Stomach (tissue), 8 donors: ENCODE measurements at regions not wholly inside any gene's neighbourhood (a gene's known extent, or its start where the extent isn't known, plus 50 kb on each side); places are given as distances from the start of the nearest gene placed in this dataset.

Experiments used
- DNase-seq, 2 donors: peaks; one replicate each; pipeline versions ENCODE4 v3.0.0 to v3.0.0-alpha.2; 2013 to 2019
- H3K27ac ChIP-seq, 5 donors: fragments of 200-600 bp in 4 of 5; sonication (generic) in 4 of 5; one replicate each; pipeline ENCODE4 v1.5.1; 2013 to 2019; ENCODE audit warnings: mild to moderate bottlenecking in 1 of 5, moderate library complexity in 1 of 5
- H3K27me3 ChIP-seq, 3 donors: fragments of 200-600 bp; sonication (generic); one replicate each; pipeline ENCODE4 v1.5.1; 2017 to 2019; ENCODE audit warnings: mixed run types in 1 of 3
- H3K36me3 ChIP-seq, 4 donors: fragments of 200-600 bp; sonication (generic); 1 replicate in 3 of 4; 2 replicates in 1 of 4; pipeline ENCODE4 v1.5.1; 2016 to 2019
- H3K4me1 ChIP-seq, 4 donors: fragments of 200-600 bp; sonication (generic); one replicate each; pipeline ENCODE4 v1.5.1; 2016 to 2019
- H3K4me3 ChIP-seq, 4 donors: fragments of 200-600 bp; sonication (generic) in 3 of 4; one replicate each; pipeline ENCODE4 v1.5.1; 2016 to 2019; ENCODE audit warnings: mild to moderate bottlenecking in 1 of 4
- H3K9me3 ChIP-seq, 4 donors: fragments of 200-600 bp; sonication (generic); one replicate each; pipeline ENCODE4 v1.5.1; 2016 to 2019
- CTCF ChIP-seq, 7 experiments: fragments of 450-650 bp in 4 of 7; fragments of 200-600 bp in 3 of 7; sonication (generic) in 3 of 7; IDR thresholded peaks; one replicate each; pipeline ENCODE4 v1.5.1; 2016 to 2019; ENCODE audit warnings: antibody characterized with exemption in 7 of 7, control low read depth in 2 of 7, mild to moderate bottlenecking in 1 of 7
- EP300 ChIP-seq: sonication (generic); formaldehyde crosslinking; IDR thresholded peaks from one replicate; pipeline ENCODE4 v1.6.1; 2017; ENCODE audit warnings: antibody characterized with exemption
- POLR2A ChIP-seq, 4 donors: fragments of 450-650 bp; IDR thresholded peaks; one replicate each; pipeline ENCODE4 v1.6.1; 2016; ENCODE audit warnings: antibody characterized with exemption in 4 of 4, control low read depth in 2 of 4, mild to moderate bottlenecking in 1 of 4, moderate library complexity in 1 of 4
- POLR2AphosphoS5 ChIP-seq, 3 donors: sonication (generic); formaldehyde crosslinking; IDR thresholded peaks; one replicate each; pipeline ENCODE4 v1.6.1; 2016; ENCODE audit warnings: antibody characterized with exemption in 3 of 3
- WGBS, 5 donors: extraction: QIAGEN DNeasy Blood & Tissue Kit in 3 of 5; methylation state at CpG; one replicate each; pipeline versions ENCODE4 v1.1.5 to v1.1.7; 2013 to 2018; 5-methylcytosine and 5-hydroxymethylcytosine counted together
- intact Hi-C: fragments of 100-400 bp; cut with DNase I; formaldehyde crosslinking; loops from one replicate; pipeline ENCODE4 v1.15.1; 2023; ENCODE audit warnings: low total_unique reads
- donor health status: healthy with polysubstance abuse.
- donor health status: Bipolar disorder and iron deficiency.
- donor health status: healthy.

- Histone ChIP-seq H3K9me3 (peaks cover 0 to 23% (median 15%) of the 10 kb centered on the region in 4 donors), H3K36me3 (no peaks in the 10 kb centered on the region), H3K4me1 (no peaks in the 10 kb centered on the region), H3K4me3 (no peak overlapping the region), H3K27ac (no peak overlapping the region), H3K27me3 (no peaks in the 10 kb centered on the region)
- DNase-seq, result no peak
- 68 to 96% (median 88%) methylated on average over 1 of the region's 1 CpG for WGBS, 5 donors
- intact Hi-C loops, result no loop called here
- TF ChIP-seq CTCF (IDR thresholded peaks at IDR 0.05), result no peak
- no peak for TF ChIP-seq POLR2AphosphoS5 (IDR thresholded peaks at IDR 0.05)
- no peak for TF ChIP-seq POLR2A (IDR thresholded peaks at IDR 0.05)
- TF ChIP-seq EP300, result no peak
Observed at GRCh38 chr6:40179496-40179895, 245.2 kb upstream of the MOCS1 start.

- no peak for TF ChIP-seq POLR2A (IDR thresholded peaks at IDR 0.05)
- no peak for TF ChIP-seq POLR2AphosphoS5 (IDR thresholded peaks at IDR 0.05)
- no peak for TF ChIP-seq EP300
- no peak for TF ChIP-seq CTCF (IDR thresholded peaks at IDR 0.05)
- Histone ChIP-seq H3K4me1 (no peaks in the 10 kb centered on the region), H3K36me3 (no peaks in the 10 kb centered on the region), H3K9me3 (peaks cover 0 to 5% (median under 1%) of the 10 kb centered on the region in 4 donors), H3K27ac (no peak overlapping the region), H3K4me3 (no peak overlapping the region), H3K27me3 (no peaks in the 10 kb centered on the region)
- intact Hi-C loops, result no loop called here
- 80 to 93% (median 87%) methylated on average over 1 of the region's 1 CpG for WGBS, 5 donors
- no peak for DNase-seq
Observed at GRCh38 chr6:40177598-40177997, 243.3 kb upstream of the MOCS1 start.

GRCh38 chr6:40176152-40176551 is 241.9 kb upstream of the MOCS1 start:
- no peak overlapping the region for H3K4me3 ChIP-seq
- H3K9me3 ChIP-seq, result no peaks in the 10 kb centered on the region
- no peaks in the 10 kb centered on the region for H3K27me3 ChIP-seq
- H3K27ac ChIP-seq, result no peak overlapping the region
- TF ChIP-seq CTCF (IDR thresholded peaks at IDR 0.05) (no peak), EP300 (no peak), POLR2A (IDR thresholded peaks at IDR 0.05) (no peak), POLR2AphosphoS5 (IDR thresholded peaks at IDR 0.05) (no peak)
- H3K4me1 ChIP-seq, result no peaks in the 10 kb centered on the region
- DNase-seq, result peak in 1 of 2 donors; percentile 20
- intact Hi-C loops, result no loop called here
- no peaks in the 10 kb centered on the region for H3K36me3 ChIP-seq
- 69 to 85% (median 79%) methylated on average over 5 of the region's 5 CpGs for WGBS, 5 donors

GRCh38 chr6:40172272-40172671 is 238.0 kb upstream of the MOCS1 start:
- Histone ChIP-seq H3K4me3 (no peak overlapping the region), H3K9me3 (no peaks in the 10 kb centered on the region), H3K36me3 (no peaks in the 10 kb centered on the region), H3K27ac (no peak overlapping the region), H3K27me3 (peaks cover 0 to 12% (median 0%) of the 10 kb centered on the region in 3 donors), H3K4me1 (no peaks in the 10 kb centered on the region)
- intact Hi-C loops, result no loop called here
- no peak for DNase-seq
- TF ChIP-seq EP300, result no peak
- TF ChIP-seq POLR2A (IDR thresholded peaks at IDR 0.05), result no peak
- TF ChIP-seq POLR2AphosphoS5 (IDR thresholded peaks at IDR 0.05), result no peak
- no peak for TF ChIP-seq CTCF (IDR thresholded peaks at IDR 0.05)
- WGBS, 5 donors, result 91 to 97% (median 94%) methylated on average over 3 of the region's 3 CpGs
